VCaP (cell line): ENCODE measurements at regions not wholly inside any gene's neighbourhood (a gene's known extent, or its start where the extent isn't known, plus 50 kb on each side); places are given as distances from the start of the nearest gene placed in this dataset.
"Not testable (repeated sequence)": the region's sequence is repeated elsewhere in the genome, so short reads cannot be mapped to it uniquely, and the experiment has no call there.

Source experiments
- H3K27ac ChIP-seq: fragments of 450-650 bp; 2 replicates; pipeline ENCODE4 v1.5.1; 2017
- TF ChIP-seq, protein P1 (sequence below): fragments of 450-650 bp; conservative IDR thresholded peaks from 2 replicates; pipeline ENCODE4 v1.5.1; 2017; ENCODE audit warnings: mild to moderate bottlenecking, moderate library complexity

DNA sequence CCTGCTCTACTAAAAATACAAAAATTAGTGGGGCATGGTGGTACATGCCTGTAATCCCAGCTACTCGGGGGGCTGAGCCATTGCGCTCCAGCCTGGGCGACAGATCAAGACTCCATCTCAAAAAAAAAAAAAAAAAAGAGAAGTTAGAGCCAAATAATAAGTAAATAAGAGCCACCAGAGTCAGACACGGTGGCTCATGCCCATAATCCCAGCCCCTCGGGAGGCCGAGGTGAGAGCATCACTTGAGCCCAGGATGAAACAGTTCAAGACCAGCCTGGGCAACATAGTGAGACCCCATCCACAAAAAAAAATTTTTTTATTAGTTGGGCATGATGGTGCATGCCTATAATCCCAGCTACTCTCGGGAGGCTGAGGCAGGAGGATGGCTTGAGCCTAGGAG lies 85.8 kb upstream of the LARP1 start:
- H3K27ac ChIP-seq: no peak overlapping the region
- TF ChIP-seq, protein P1, sequence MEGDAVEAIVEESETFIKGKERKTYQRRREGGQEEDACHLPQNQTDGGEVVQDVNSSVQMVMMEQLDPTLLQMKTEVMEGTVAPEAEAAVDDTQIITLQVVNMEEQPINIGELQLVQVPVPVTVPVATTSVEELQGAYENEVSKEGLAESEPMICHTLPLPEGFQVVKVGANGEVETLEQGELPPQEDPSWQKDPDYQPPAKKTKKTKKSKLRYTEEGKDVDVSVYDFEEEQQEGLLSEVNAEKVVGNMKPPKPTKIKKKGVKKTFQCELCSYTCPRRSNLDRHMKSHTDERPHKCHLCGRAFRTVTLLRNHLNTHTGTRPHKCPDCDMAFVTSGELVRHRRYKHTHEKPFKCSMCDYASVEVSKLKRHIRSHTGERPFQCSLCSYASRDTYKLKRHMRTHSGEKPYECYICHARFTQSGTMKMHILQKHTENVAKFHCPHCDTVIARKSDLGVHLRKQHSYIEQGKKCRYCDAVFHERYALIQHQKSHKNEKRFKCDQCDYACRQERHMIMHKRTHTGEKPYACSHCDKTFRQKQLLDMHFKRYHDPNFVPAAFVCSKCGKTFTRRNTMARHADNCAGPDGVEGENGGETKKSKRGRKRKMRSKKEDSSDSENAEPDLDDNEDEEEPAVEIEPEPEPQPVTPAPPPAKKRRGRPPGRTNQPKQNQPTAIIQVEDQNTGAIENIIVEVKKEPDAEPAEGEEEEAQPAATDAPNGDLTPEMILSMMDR: no peak

DNA sequence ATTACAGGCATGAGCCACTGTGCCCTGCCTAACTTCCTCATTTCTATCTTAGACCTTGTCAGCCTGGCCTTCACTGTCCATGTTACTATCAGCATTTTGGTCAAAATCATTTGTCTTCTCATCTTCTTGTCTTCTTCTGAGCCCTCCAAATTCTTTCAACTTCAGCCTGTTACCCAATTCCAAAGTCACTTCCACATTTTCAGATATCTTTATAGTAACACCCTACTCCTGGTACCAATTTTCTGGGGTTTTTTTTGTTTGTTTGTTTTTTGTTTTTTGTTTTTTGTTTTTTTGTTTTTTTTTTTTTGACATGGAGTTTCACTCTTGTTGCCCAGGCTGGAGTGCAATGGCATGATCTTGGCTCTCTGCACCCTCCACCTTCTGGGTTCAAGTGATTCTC lies 90.3 kb upstream of the LARP1 start:
- no peak overlapping the region for H3K27ac ChIP-seq
- TF ChIP-seq, protein P1: no peak

DNA sequence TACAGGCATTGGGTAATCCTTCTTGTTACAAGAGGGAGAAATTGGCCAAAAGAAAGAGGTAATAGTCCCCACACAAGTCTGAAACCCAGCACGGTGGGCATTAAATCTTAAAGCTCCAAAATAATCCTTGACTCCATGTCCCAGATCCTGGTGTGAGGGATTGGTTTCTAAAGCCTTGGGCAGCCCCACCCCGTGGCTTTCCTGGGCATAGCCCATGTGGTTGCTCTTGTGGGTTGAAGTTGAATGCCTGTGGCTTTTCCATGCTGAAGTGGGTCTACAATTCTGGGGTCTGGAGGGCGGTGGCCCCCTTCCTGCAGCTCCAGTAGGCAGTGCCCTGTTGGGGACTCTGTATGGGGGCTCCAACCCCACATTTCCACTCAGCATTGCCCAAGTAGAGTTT lies 91.8 kb upstream of the LARP1 start:
- TF ChIP-seq, protein P1: no peak
- no peak overlapping the region for H3K27ac ChIP-seq

DNA sequence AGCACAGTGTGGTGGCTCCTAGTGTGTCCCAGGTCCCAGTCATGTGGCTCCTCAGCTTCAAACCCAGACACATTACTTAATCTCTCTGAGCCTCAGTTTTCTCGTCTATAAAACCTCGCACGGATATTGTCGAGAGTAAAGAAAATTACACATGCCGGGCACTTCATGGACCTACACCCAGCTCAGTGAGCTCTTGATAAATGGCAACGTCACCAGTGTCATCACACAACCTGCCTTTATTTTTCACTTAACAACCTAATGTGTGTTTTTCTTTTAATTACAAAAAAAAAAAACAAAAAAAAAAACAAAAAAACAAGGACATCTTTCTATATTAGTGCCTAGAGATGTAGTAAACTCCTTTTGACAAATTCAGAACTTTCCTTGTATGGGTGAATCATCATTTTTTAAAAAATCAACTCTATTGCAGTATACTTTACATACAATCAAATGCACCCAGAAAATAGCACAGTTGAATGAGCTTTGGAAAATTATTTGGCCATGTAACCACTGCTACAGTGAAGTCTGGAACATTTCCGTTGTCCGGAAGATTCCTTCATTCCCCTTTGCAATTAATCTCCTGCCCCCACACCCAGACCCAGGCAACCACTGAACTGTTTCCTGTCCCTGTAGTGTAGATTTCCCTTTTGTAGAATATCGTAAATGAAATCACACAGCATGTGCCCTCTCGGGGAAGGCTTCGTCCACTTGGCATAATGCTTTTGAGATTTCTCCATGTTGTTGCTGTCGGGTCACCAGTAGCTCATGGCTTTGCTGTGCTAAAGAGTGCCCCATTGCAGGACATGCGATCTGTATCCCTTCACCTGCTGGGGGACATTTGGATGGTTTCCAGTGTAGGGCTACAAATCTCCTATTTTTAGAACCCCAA lies 100.4 kb upstream of the LARP1 start:
- H3K27ac ChIP-seq: no peak overlapping the region
- TF ChIP-seq, protein P1: no peak

DNA sequence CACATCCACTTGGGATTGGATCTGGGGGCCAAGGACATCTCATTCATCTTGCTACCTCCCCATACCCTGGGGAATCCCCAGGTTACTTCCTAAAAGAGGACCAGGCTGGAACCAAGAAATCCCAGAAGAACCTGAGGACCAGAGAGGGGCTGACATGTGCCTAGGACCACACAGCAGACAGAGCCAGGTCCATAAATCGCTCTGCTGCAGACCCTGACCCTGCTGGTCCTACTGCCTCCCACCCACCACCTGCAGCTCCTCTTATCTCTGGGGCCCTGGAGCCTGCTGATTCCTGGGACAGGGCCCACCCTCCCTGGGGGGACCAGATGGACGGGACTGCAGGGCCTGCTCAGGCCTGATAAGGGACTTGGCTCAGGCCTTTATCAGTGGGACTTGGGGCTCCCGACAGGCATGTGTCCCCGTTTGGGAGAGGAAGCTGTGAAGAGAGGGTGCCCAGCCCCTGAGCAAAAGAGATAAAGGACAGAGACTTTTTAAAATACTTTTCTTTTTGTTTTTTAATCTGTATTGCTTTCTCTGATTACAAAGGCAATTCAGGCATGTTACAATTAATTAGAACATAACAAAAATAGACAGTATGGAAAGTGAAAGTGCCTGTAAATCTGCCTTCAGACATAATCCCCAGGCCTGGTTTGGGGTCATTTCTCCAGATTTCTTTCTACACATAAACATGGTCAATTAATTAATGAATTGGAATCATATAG lies 101.3 kb upstream of the LARP1 start:
- TF ChIP-seq, protein P1: no peak

DNA sequence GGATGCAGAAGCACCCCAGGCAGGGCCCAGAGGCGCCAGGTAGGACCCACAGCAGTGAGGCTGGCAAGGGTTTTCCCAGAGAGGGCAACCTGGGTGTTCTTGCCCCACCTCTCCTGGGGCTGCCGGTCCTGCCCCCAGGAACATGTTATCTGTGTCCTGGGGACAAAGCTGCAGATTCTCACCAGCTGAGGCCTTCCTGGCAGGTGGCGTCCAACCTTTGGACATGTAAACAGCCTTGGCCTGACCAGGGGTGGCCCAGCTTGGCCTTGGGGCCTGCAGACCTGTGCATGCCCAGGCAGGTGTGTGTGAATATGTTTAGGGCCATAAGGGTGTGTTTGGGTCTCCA lies 101.8 kb upstream of the LARP1 start:
- TF ChIP-seq, protein P1: no peak

More for the DNA sequence above, 101.3 kb upstream of the LARP1 start:
- no peak overlapping the region for H3K27ac ChIP-seq

DNA sequence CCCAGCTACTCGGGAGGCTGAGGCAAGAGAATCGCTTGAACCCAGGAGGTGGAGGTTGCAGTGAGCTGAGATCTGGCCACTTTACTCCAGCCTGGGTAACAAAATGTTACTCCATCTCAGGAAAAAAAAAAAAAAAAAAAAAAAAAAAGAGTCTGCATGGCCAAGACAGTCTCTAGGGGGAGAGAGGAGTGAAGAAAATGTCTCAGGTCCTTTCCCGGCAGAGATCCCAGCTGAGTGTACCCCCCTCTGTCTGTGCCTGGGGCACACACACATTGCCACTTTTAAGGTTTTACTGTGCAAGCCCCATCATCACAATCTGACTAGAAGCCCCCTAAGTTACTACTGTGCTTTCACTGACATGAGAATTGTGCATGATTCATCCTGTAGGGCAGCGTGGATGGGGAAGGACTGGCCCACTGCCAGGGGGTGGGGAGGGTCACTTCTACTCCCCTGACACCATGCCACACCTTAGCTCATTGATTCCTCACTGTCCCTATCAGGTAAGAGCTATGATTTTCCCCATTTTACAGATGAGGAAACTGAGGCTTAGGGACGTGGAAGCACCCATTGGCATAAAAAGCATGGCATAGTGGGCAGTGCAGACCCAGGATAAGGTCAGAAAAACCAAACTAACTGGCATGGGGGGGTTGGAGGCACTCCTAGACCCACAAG lies 102.3 kb upstream of the LARP1 start:
- H3K27ac ChIP-seq: no peak overlapping the region
- TF ChIP-seq, protein P1: no peak

More for the DNA sequence above, 101.8 kb upstream of the LARP1 start:
- no peak overlapping the region for H3K27ac ChIP-seq

DNA sequence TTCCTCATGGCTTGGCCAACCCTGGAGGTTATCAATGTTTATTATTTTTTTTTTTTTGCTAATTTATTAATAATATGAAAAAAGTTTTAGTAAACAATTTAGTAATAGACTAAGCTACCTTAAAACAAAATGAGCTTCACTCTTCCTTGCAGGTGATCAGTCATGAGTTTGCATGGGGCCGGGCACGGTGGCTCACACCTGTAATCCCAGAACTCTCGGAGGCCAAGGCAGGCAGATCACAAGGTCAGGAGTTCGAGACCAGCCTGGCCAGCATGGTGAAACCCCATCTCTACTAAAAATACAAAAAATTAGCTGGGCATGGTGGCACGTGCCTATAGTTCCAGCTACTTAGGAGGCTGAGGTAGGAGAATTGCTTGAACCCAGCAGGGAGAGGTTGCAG lies 103.4 kb upstream of the LARP1 start:
- H3K27ac ChIP-seq: not testable (repeated sequence)
